Psoas muscle (tissue), 7 donors: ENCODE measurements at regions not wholly inside any gene's neighbourhood (a gene's known extent, or its start where the extent isn't known, plus 50 kb on each side); places are given as distances from the start of the nearest gene placed in this dataset.

ENCODE experiments used
- ATAC-seq, 4 donors: fragments of 200-7000 bp; cut with Tn5 transposase; one replicate each; pipeline ENCODE4 v1.9.1; 2020; ENCODE audit warnings: moderate library complexity in 3 of 4, mild to moderate bottlenecking in 2 of 4
- DNase-seq, 2 donors: peaks; one replicate each; pipeline ENCODE4 v3.0.0-alpha.2; 2020
- H3K27ac ChIP-seq: fragments of 200-600 bp; one replicate; pipeline ENCODE4 v1.8.0; 2022
- H3K27me3 ChIP-seq, 3 donors: fragments of 200-600 bp in 1 of 3; one replicate each; pipeline versions ENCODE4 v1.6.1 to v1.8.0; 2013 to 2022; ENCODE audit warnings: low read length in 2 of 3, mild to moderate bottlenecking in 2 of 3, moderate library complexity in 1 of 3; ENCODE audit not compliant: insufficient read depth in 3 of 3
- H3K36me3 ChIP-seq, 2 donors: fragments of 200-600 bp in 1 of 2; one replicate each; pipeline versions ENCODE4 v1.6.1 to v1.8.0; 2013 to 2022; ENCODE audit warnings: low read depth in 1 of 2, mild to moderate bottlenecking in 1 of 2, moderate library complexity in 1 of 2; ENCODE audit not compliant: insufficient read depth in 1 of 2
- H3K4me1 ChIP-seq: fragments of 200-600 bp; one replicate; pipeline ENCODE4 v1.8.0; 2022
- H3K4me3 ChIP-seq: fragments of 200-600 bp; one replicate; pipeline ENCODE4 v1.8.0; 2022; ENCODE audit warnings: mild to moderate bottlenecking
- H3K9me3 ChIP-seq: fragments of 200-600 bp; one replicate; pipeline ENCODE4 v1.8.0; 2022
- WGBS, 3 donors: extraction: QIAGEN DNeasy Blood & Tissue Kit; methylation state at CpG; one replicate each; pipeline versions ENCODE4 v1.1.6 to v1.1.7; 2013; 5-methylcytosine and 5-hydroxymethylcytosine counted together
- intact Hi-C, 2 donors: fragments of 100-400 bp; cut with DNase I; formaldehyde crosslinking; loops; one replicate each; pipeline versions ENCODE4 v1.11.0 to v1.14.2; 2022
- TF ChIP-seq, protein P1 (sequence below): fragments of 200-600 bp; IDR thresholded peaks from one replicate; pipeline ENCODE4 v1.8.0; 2022; ENCODE audit warnings: antibody characterized with exemption
- donor health status: healthy with polysubstance abuse.
- donor health status: DM: no; HTN: no; CAD: no; lungs with moderate emphysema.
- donor health status: Bipolar disorder and iron deficiency.
- donor health status: healthy.
- donor health status: DM: yes; HTN: yes; CAD: no.
- donor health status: DM: no; HTN: no; CAD: no.
- donor health status: DM: yes; HTN: yes; CAD: no.

DNA sequence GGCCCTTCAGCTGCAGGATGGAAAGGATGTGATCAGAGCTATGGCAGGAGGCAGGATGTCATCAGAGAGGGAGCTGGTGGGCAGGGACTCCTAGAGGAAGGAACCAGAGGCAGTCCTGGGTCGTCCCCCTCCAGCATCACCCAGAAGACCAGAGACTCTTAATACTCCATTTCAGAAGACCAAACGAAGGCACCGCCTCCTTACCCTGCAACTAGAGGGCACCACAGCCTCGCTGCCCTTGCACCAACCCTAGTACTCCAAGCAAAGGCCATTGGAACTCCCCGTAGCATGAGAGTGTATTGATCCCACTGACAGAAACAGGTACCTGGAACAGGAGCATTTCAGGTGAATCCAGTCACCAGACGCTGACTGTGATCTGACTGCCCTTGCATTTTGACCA, 598.1 kb downstream of the NPHP4 start:
- Histone ChIP-seq H3K9me3 (no peaks in the 10 kb centered on the region), H3K4me1 (no peaks in the 10 kb centered on the region), H3K36me3 (no peaks in the 10 kb centered on the region), H3K27ac (no peak overlapping the region), H3K27me3 (peaks cover 0 to 4% (median under 1%) of the 10 kb centered on the region in 3 donors), H3K4me3 (no peak overlapping the region)
- WGBS, 3 donors = 59 to 76% (median 61%) methylated on average over 6 of the region's 6 CpGs
- intact Hi-C loops = no loop called here
- TF ChIP-seq, protein P1, sequence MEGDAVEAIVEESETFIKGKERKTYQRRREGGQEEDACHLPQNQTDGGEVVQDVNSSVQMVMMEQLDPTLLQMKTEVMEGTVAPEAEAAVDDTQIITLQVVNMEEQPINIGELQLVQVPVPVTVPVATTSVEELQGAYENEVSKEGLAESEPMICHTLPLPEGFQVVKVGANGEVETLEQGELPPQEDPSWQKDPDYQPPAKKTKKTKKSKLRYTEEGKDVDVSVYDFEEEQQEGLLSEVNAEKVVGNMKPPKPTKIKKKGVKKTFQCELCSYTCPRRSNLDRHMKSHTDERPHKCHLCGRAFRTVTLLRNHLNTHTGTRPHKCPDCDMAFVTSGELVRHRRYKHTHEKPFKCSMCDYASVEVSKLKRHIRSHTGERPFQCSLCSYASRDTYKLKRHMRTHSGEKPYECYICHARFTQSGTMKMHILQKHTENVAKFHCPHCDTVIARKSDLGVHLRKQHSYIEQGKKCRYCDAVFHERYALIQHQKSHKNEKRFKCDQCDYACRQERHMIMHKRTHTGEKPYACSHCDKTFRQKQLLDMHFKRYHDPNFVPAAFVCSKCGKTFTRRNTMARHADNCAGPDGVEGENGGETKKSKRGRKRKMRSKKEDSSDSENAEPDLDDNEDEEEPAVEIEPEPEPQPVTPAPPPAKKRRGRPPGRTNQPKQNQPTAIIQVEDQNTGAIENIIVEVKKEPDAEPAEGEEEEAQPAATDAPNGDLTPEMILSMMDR = no peak
- no peak for DNase-seq
- ATAC-seq = no peak

DNA sequence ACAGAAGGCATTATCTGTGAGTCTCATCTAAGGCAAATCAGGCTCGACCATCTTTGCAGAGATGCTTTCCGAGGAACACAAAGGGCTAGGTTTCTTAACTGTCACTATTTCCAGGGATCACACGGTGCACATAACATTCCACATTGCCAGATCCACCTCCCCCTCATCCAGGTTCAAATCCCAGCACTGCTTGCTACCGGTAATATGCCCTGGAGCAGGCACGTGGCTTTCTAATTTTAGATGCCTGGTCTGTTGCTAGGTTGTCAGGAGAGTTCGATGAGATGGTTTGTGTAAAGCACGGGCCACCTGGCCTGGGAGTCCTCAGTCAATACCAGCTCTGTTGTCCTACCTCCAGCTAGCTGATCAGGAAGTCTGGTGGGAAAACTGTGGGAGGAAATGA, 598.6 kb downstream of the NPHP4 start:
- Histone ChIP-seq H3K27ac (no peak overlapping the region), H3K4me1 (no peaks in the 10 kb centered on the region), H3K4me3 (no peak overlapping the region), H3K27me3 (peaks cover 0 to 6% (median 4%) of the 10 kb centered on the region in 3 donors), H3K9me3 (no peaks in the 10 kb centered on the region), H3K36me3 (no peaks in the 10 kb centered on the region)
- DNase-seq (no peak), ATAC-seq (no peak)
- WGBS, 3 donors = 55 to 67% (median 64%) methylated on average over 7 of the region's 7 CpGs
- intact Hi-C loops = no loop called here
- TF ChIP-seq, protein P1 = no peak

DNA sequence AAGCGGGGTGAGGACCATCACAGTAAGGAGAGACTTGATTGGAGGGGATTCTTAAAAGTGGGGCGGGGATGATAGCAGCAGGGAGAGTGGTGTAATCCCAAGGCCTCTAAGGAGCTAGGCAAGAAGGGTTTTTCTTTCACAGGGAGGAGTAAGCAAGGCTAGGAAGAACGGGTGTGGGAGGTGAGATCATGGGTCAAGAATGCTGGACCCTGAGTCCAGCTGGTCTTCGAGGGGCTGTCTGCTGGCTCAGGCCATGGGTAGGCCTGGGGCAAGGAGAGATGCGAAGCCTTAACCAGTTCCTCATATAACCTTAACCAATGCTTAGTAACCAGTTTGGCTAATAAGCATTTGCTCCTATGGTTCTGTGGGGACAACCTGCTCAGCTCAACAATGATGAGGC, 599.1 kb downstream of the NPHP4 start:
- H3K9me3 ChIP-seq = no peaks in the 10 kb centered on the region
- DNase-seq = no peak
- H3K27me3 ChIP-seq = peaks cover 0 to 10% (median 4%) of the 10 kb centered on the region in 3 donors
- no peaks in the 10 kb centered on the region for H3K4me1 ChIP-seq
- ATAC-seq = no peak
- TF ChIP-seq, protein P1 = no peak
- WGBS, 3 donors = 55 to 63% (median 61%) methylated on average over 5 of the region's 5 CpGs
- intact Hi-C loops = no loop called here
- H3K27ac ChIP-seq = no peak overlapping the region
- no peaks in the 10 kb centered on the region for H3K36me3 ChIP-seq
- H3K4me3 ChIP-seq = no peak overlapping the region

DNA sequence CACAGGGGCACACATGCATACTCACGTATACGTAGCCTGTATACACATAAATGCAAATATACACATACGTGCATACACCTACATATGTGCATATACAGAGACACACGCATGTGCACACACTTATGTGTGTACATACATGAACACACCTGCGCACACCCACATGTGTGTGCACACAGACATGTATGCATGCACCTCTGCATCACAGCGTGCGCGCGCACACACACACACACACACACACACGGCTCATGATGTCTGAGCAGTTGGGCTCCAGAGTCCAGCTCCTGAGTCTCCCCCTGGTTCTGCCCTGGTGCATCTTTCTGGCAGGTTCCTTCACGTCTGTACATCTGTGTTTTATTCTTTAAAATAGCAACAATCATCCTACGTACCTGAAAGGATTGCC, 600.5 kb downstream of the NPHP4 start:
- Histone ChIP-seq H3K27me3 (peaks cover 0 to 14% (median 8%) of the 10 kb centered on the region in 3 donors), H3K36me3 (no peaks in the 10 kb centered on the region), H3K4me1 (no peaks in the 10 kb centered on the region), H3K4me3 (no peak overlapping the region), H3K9me3 (no peaks in the 10 kb centered on the region), H3K27ac (no peak overlapping the region)
- DNase-seq (no peak), ATAC-seq (no peak)
- 88 to 95% (median 89%) methylated on average over 12 of the region's 12 CpGs for WGBS, 3 donors
- TF ChIP-seq, protein P1 = no peak
- intact Hi-C loops = no loop called here

DNA sequence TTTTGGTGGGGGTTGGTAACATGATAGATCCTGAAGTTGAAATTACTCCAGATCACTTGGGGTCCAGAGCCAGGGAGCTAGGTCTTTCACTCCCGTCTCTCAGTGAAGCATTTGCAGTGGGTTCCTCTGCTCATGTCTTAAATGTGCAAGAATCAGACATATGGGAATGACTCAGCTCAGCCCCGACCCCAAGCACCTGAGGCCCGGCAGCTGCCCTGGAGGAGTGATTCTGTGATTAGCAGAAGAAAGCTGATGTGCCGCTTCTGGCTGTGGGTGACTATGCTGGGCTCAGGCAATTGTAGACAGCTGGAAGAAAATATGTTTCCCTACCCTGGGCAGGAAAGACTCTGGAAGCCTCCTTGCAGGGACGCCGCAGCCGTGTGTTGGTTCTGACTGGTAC, 601.7 kb downstream of the NPHP4 start:
- 53 to 55% (median 55%) methylated on average over 7 of the region's 7 CpGs for WGBS, 3 donors
- no peak overlapping the region for H3K27ac ChIP-seq
- DNase-seq (no peak), ATAC-seq (no peak)
- peaks cover 0 to 17% (median 10%) of the 10 kb centered on the region in 3 donors for H3K27me3 ChIP-seq
- no peaks in the 10 kb centered on the region for H3K36me3 ChIP-seq
- no peak overlapping the region for H3K4me3 ChIP-seq
- TF ChIP-seq, protein P1 = no peak
- no peaks in the 10 kb centered on the region for H3K4me1 ChIP-seq
- intact Hi-C loops = no loop called here
- H3K9me3 ChIP-seq = no peaks in the 10 kb centered on the region
